Parathyroid adenoma (tissue), 2 donors: ENCODE measurements at regions not wholly inside any gene's neighbourhood (a gene's known extent, or its start where the extent isn't known, plus 50 kb on each side); places are given as distances from the start of the nearest gene placed in this dataset.

ENCODE experiments used
- H2AFZ ChIP-seq: fragments of 300-600 bp; sonication (generic); one replicate; pipeline ENCODE4 v1.7.0; 2017; ENCODE audit warnings: antibody characterized with exemption, mild to moderate bottlenecking
- H3K27ac ChIP-seq: fragments of 300-600 bp; sonication (generic); one replicate; pipeline ENCODE4 v1.7.0; 2017
- H3K27me3 ChIP-seq: fragments of 300-600 bp; sonication (generic); one replicate; pipeline ENCODE4 v1.7.0; 2017; ENCODE audit warnings: low read length; ENCODE audit not compliant: control insufficient read depth, insufficient read depth
- H3K36me3 ChIP-seq: fragments of 300-600 bp; sonication (generic); one replicate; pipeline ENCODE4 v1.7.0; 2017; ENCODE audit warnings: low read length; ENCODE audit not compliant: control insufficient read depth, insufficient read depth
- H3K4me1 ChIP-seq: fragments of 300-600 bp; sonication (generic); one replicate; pipeline ENCODE4 v1.7.0; 2017; ENCODE audit warnings: control low read depth
- H3K4me2 ChIP-seq: fragments of 300-600 bp; sonication (generic); one replicate; pipeline ENCODE4 v1.7.0; 2017; ENCODE audit warnings: low read length
- H3K4me3 ChIP-seq: fragments of 300-600 bp; sonication (generic); one replicate; pipeline ENCODE4 v1.7.0; 2017; ENCODE audit warnings: low read depth, low read length
- H3K79me2 ChIP-seq: fragments of 300-600 bp; sonication (generic); one replicate; pipeline ENCODE4 v1.7.0; 2017; ENCODE audit warnings: control low read depth
- H3K9ac ChIP-seq: fragments of 300-600 bp; sonication (generic); one replicate; pipeline ENCODE4 v1.7.0; 2017; ENCODE audit warnings: mild to moderate bottlenecking
- H3K9me3 ChIP-seq: fragments of 300-600 bp; sonication (generic); one replicate; pipeline ENCODE4 v1.7.0; 2017; ENCODE audit warnings: low read length; ENCODE audit not compliant: control insufficient read depth
- CTCF ChIP-seq: fragments of 300-600 bp; sonication (generic); IDR thresholded peaks from one replicate; pipeline ENCODE4 v1.7.0; 2017; ENCODE audit warnings: antibody characterized with exemption, mild to moderate bottlenecking
- donor health status: primary hyperparathyroidism.

GRCh38 chr7:41472427-41473125, 230.3 kb downstream of the INHBA start:
- no peaks in the 10 kb centered on the region for H3K27me3 ChIP-seq
- H3K9me3 ChIP-seq: no peaks in the 10 kb centered on the region
- H3K27ac ChIP-seq: no peak overlapping the region
- H3K79me2 ChIP-seq: no peaks in the 10 kb centered on the region
- no peak overlapping the region for H3K4me2 ChIP-seq
- H3K36me3 ChIP-seq: no peaks in the 10 kb centered on the region
- H3K9ac ChIP-seq: no peak overlapping the region
- no peaks in the 10 kb centered on the region for H3K4me1 ChIP-seq
- TF ChIP-seq CTCF: no peak
- H3K4me3 ChIP-seq: no peak overlapping the region
- no peak overlapping the region for H2AFZ ChIP-seq

- H3K4me3 ChIP-seq: no peak overlapping the region
- TF ChIP-seq CTCF: no peak
- H3K27ac ChIP-seq: no peak overlapping the region
- no peaks in the 10 kb centered on the region for H3K79me2 ChIP-seq
- no peaks in the 10 kb centered on the region for H3K4me1 ChIP-seq
- no peak overlapping the region for H3K4me2 ChIP-seq
- H3K36me3 ChIP-seq: no peaks in the 10 kb centered on the region
- H3K9ac ChIP-seq: no peak overlapping the region
- H3K27me3 ChIP-seq: no peaks in the 10 kb centered on the region
- no peaks in the 10 kb centered on the region for H3K9me3 ChIP-seq
- H2AFZ ChIP-seq: no peak overlapping the region
Measured at GRCh38 chr7:41470081-41470480, 232.8 kb downstream of the INHBA start.

GRCh38 chr7:41467596-41467995, 235.3 kb downstream of the INHBA start:
- Histone ChIP-seq H3K4me1 (no peaks in the 10 kb centered on the region), H3K27ac (no peak overlapping the region), H3K9me3 (no peaks in the 10 kb centered on the region), H3K4me3 (no peak overlapping the region), H3K4me2 (no peak overlapping the region), H2AFZ (no peak overlapping the region), H3K79me2 (no peaks in the 10 kb centered on the region), H3K36me3 (no peaks in the 10 kb centered on the region), H3K27me3 (no peaks in the 10 kb centered on the region), H3K9ac (no peak overlapping the region)
- TF ChIP-seq CTCF: no peak

- no peaks in the 10 kb centered on the region for H3K36me3 ChIP-seq
- H2AFZ ChIP-seq: no peak overlapping the region
- no peaks in the 10 kb centered on the region for H3K4me1 ChIP-seq
- H3K79me2 ChIP-seq: no peaks in the 10 kb centered on the region
- no peak overlapping the region for H3K27ac ChIP-seq
- H3K27me3 ChIP-seq: no peaks in the 10 kb centered on the region
- no peak overlapping the region for H3K4me3 ChIP-seq
- no peak overlapping the region for H3K4me2 ChIP-seq
- no peak for TF ChIP-seq CTCF
- H3K9ac ChIP-seq: no peak overlapping the region
- H3K9me3 ChIP-seq: no peaks in the 10 kb centered on the region
Measured at GRCh38 chr7:41466760-41467384, 236.0 kb downstream of the INHBA start.

- TF ChIP-seq CTCF: no peak
- no peak overlapping the region for H2AFZ ChIP-seq
- no peaks in the 10 kb centered on the region for H3K36me3 ChIP-seq
- H3K9ac ChIP-seq: no peak overlapping the region
- no peak overlapping the region for H3K4me2 ChIP-seq
- H3K79me2 ChIP-seq: no peaks in the 10 kb centered on the region
- H3K27ac ChIP-seq: no peak overlapping the region
- no peak overlapping the region for H3K4me3 ChIP-seq
- no peaks in the 10 kb centered on the region for H3K27me3 ChIP-seq
- H3K9me3 ChIP-seq: no peaks in the 10 kb centered on the region
- H3K4me1 ChIP-seq: no peaks in the 10 kb centered on the region
Measured at GRCh38 chr7:41465571-41465970, 237.3 kb downstream of the INHBA start.
